ENCODE measurements at regions not wholly inside any gene's neighbourhood (a gene's known extent, or its start where the extent isn't known, plus 50 kb on each side); places are given as distances from the start of the nearest gene placed in this dataset.
A peak's percentile ranks its signal among the peaks of the same experiment; 100 is the strongest.

DNA sequence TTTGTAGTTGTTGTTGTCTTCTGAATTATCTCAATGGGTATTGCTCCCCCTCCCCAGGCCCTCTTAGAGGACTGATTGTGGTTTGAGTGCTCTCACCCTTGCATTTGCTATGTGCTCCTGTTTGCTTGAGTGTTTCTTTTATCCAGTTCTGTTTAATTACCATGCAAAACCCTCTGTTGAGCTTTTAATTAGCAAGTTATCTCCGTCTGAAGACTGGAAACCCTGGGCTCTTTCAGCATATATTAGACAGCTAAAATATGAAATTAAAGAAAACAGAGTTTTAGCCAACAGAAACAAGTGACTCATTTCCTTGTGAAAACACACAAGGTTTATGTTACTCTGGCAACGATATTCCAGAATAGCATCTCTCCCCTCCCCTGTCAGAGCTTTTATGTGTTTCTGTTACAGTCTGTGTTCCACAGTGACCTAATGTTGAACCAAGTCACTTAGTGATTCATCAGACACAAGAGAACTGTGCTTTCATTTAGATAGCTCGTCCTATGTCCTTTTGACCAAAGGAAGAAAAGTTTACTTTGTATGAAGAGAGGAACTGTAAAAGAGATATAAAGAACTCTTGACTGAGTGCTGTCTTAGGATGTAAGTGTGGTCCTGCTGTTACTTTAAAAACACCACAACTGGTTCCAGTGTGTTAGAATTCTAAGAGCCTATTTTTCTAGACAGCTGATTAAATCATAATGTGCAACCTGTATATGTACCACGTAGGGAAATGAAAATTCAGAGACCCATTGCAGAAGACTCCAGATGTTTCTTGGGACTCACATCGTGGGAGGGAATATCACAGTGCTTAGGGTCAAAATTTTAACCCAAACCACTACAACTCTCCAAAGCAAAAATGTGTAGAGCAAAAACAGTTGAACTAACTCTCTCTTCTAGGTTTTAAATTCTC is 172.8 kb upstream of the RBMS1 start:
- peak; percentile 9 to 93 (median 76) for TF ChIP-seq EP300 (IDR thresholded peaks at IDR 0.05)
- TF ChIP-seq, protein P1, sequence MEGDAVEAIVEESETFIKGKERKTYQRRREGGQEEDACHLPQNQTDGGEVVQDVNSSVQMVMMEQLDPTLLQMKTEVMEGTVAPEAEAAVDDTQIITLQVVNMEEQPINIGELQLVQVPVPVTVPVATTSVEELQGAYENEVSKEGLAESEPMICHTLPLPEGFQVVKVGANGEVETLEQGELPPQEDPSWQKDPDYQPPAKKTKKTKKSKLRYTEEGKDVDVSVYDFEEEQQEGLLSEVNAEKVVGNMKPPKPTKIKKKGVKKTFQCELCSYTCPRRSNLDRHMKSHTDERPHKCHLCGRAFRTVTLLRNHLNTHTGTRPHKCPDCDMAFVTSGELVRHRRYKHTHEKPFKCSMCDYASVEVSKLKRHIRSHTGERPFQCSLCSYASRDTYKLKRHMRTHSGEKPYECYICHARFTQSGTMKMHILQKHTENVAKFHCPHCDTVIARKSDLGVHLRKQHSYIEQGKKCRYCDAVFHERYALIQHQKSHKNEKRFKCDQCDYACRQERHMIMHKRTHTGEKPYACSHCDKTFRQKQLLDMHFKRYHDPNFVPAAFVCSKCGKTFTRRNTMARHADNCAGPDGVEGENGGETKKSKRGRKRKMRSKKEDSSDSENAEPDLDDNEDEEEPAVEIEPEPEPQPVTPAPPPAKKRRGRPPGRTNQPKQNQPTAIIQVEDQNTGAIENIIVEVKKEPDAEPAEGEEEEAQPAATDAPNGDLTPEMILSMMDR (IDR thresholded peaks at IDR 0.05) = no peak
